Stimulated activated CD8-positive, alpha-beta memory T cell treated with anti-CD3 and anti-CD28 coated beads, Interleukin-7, amount 100 ng/mL, for 24 hours (primary cell): ENCODE measurements at regions not wholly inside any gene's neighbourhood (a gene's known extent, or its start where the extent isn't known, plus 50 kb on each side); places are given as distances from the start of the nearest gene placed in this dataset.

Experiments
- DNase-seq: peaks from one replicate; pipeline ENCODE4 v3.0.0-alpha.2; 2020; ENCODE audit warnings: low read depth

DNA sequence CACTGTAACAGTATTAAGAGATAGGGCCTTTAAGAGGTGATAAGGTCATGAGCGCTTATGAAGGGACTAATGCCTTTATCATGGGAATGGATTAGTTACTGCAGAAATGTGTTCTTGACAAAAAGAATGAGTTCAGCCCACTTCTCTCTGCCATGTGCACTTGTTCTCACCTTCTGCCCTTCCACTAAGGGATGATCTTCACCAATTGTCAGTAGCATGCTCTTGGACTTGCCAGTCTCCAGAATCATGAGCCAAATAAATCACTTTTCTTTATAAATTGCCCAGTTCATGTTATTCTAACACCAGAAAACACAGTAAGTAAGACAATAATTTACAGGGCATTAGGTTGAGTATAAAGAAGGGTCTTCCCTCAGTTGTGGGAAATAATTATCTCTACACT lies 189.1 kb downstream of the CRPPA start:
- no peak for DNase-seq

DNA sequence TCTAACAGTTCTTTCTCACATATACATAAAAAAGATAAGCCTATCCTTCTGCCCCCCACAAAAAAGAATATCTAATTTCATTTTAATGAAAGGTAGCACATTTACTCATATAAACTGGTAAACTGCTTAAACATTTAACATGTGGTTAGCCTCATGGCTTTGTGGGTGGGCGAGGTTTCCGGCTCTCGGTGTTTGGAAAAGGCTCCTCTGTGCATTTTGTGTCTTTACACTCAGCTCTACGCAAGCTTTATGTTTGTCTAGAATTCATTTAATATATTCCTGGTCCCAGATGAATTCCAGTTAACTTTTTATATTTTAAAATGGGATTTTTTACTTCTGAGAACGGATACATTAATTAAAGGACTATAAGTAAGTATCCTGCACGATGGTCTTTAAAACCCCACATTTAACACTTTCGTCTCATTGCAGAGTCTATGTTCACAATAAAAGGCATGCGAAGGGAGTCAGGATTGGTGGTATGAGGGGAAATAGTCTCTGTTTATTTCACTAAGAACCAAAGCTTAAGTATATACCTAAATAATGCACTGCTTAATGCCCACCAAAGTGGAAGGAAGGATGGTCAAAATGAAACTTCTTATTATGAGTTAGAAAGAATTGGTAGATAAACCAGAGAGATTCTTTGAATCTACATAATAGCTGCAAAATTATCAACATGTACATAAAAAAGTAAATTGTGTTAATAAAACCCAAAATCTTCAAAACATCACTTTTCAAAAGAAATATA lies 197.2 kb downstream of the CRPPA start:
- peak; percentile 18 for DNase-seq

GRCh38 chr7:16212610-16213009 lies 208.7 kb downstream of the CRPPA start:
- DNase-seq: no peak

- DNase-seq: no peak
Measured at GRCh38 chr7:16212032-16212431, 209.3 kb downstream of the CRPPA start.

- no peak for DNase-seq
Measured at GRCh38 chr7:16211402-16211925, 209.9 kb downstream of the CRPPA start.

- no peak for DNase-seq
Measured at GRCh38 chr7:16210171-16210570, 211.2 kb downstream of the CRPPA start.

GRCh38 chr7:16207321-16207720 lies 214.0 kb downstream of the CRPPA start:
- no peak for DNase-seq

- no peak for DNase-seq
Measured at GRCh38 chr7:16205466-16205865, 215.9 kb downstream of the CRPPA start.

DNA sequence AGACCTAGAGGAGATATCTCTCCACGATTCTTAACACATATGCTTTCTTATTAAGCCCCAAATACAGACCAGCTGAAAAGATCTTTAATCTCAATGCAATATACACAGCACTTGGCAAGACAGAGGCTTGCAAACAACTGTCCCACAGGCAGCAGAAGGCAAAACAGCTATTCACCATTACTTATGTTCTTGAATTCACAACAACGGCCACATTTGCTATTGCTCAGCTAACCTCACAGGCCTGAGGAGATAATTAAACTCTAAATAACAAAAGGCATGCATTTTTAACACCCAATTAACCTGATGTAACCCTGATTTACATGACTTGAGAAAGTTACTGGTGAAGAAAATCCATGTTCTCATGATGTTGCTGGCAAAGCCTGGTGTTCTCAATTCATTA lies 216.4 kb downstream of the CRPPA start:
- DNase-seq: no peak

- DNase-seq: no peak
Measured at GRCh38 chr7:16203065-16203464, 218.3 kb downstream of the CRPPA start.

- DNase-seq: no peak
Measured at GRCh38 chr7:16202303-16202702, 219.0 kb downstream of the CRPPA start.

GRCh38 chr7:16200591-16200990 lies 220.7 kb downstream of the CRPPA start:
- no peak for DNase-seq

- no peak for DNase-seq
Measured at GRCh38 chr7:16193631-16194030, 227.7 kb downstream of the CRPPA start.

- DNase-seq: no peak
Measured at GRCh38 chr7:16189026-16189715, 232.2 kb downstream of the CRPPA start.

DNA sequence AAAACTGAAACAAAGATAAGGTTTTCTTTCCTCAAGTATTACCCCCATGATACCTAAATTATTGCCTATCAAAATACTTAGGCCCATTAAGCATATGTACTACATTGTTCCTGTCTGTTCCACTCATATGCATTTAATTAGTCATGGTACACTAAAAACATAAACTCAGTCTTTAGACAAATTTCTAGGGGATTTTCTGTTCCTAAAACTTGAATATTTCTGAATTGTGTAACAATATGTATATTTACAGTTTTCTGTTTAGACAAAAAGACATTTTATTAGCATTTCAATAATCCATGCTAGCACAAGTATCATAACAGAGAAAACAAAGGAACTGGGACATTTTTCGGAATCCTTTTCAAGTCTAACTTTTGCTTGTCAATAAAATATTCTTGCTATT lies 234.2 kb downstream of the CRPPA start:
- no peak for DNase-seq

DNA sequence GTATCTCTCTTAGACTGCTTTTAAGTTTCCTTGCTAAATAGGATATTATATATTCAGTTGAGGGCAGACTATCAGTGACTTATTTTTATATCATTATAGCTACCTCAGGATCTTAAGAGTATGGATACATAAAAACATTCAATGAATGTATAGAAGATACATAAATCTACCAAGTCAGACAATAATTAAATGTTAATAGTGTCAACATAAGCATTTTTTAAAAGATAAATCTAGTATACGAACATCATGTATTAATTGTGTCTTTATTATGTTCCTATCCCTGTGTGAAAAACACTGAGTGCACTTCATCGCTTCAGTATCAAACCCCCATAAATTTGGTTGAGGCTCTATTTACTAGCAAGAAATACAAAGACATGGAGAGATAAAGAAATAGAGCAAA lies 242.8 kb downstream of the CRPPA start:
- no peak for DNase-seq

GRCh38 chr7:16178092-16178491 lies 243.2 kb downstream of the CRPPA start:
- DNase-seq: no peak

GRCh38 chr7:16174253-16174652 lies 247.1 kb downstream of the CRPPA start:
- no peak for DNase-seq

- no peak for DNase-seq
Measured at GRCh38 chr7:16172366-16172765, 249.0 kb downstream of the CRPPA start.

- DNase-seq: no peak
Measured at GRCh38 chr7:16171928-16172327, 249.4 kb downstream of the CRPPA start.

GRCh38 chr7:16170671-16171070 lies 250.7 kb downstream of the CRPPA start:
- DNase-seq: no peak

DNA sequence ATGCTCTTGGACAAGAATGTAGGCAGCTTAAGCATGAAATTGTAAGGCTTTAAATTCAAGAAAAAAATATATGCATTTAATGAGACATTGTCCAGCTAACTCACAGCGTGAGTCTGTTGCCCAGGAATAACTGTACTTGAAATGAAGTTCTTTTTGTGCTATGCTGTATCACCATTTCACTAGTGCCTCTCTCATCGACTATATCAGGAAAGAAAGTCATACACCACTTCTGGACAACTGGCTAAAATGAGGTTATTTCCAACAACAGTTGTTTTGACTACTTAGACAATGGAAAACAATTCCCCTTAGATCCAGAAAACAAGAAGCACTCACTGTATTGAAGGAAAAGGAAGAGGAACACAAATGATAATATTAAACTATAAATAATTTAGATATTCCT lies 251.8 kb downstream of the CRPPA start:
- DNase-seq: no peak

DNA sequence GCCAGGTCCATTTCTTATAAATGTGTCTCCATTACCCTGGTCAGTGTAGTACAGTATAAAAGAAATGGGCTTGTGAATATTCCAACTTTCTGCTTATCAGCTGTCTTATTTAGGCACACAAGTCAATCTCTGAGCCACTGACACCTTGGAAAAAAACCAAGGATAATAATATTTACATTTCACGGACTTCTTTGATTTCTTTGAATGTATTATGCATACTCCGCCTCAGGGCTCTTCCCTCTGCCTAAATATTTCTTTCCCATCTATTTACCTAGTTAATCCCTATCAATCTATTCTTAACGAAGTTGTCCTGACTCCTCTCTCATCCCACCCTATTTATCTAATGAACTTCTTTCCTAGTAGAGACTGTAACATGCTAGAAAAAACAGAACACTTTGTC lies 253.8 kb downstream of the CRPPA start:
- no peak for DNase-seq

- DNase-seq: no peak
Measured at GRCh38 chr7:16144361-16144760, 277.0 kb downstream of the CRPPA start.
